ENCODE measurements at regions not wholly inside any gene's neighbourhood (a gene's known extent, or its start where the extent isn't known, plus 50 kb on each side); places are given as distances from the start of the nearest gene placed in this dataset.

DNA sequence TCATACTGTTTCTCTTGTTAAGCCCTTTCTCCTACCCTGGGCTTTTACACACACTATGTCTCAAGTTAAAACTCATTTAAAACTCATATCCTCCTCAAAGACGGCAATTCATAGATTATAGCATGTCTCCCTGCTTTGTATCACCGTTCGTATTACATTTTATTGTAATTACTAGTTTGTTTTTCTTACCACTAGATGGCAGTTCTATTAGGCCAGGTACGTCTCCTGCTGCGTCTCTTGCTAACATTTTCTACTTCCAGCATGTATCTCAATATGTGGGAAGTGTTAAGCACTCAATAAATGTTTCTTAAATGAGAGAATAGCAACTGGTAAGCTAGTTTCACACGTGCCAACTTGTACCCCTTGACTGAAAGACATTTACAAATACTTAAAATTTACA, 450.3 kb upstream of the PCDH7 start:
- FAIRE-seq: no peak

DNA sequence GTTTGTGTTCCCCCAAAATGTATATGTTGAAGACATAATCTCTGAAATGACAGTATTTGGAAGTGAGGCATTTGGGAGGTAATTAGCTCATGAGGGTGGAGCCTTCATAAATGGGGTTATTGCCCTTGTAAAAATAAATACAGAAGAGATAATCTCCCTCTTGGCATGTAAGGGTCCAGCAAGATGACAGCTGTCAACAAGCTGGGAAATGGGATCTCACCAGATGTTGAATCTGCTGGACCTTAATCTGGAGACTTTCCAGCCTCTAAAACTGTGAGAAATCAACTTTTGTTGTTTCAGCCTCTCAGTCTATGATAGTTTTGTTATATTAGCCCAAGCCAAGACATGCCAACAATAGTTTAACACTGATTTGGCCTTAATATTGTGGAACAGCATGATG, 438.2 kb upstream of the PCDH7 start:
- no peak for DNase-seq (ENCODE audit: insufficient read length, low spot score)
- no peak for FAIRE-seq

More for the DNA sequence above, 450.3 kb upstream of the PCDH7 start:
- no peak for DNase-seq (ENCODE audit: insufficient read length, low spot score)

DNA sequence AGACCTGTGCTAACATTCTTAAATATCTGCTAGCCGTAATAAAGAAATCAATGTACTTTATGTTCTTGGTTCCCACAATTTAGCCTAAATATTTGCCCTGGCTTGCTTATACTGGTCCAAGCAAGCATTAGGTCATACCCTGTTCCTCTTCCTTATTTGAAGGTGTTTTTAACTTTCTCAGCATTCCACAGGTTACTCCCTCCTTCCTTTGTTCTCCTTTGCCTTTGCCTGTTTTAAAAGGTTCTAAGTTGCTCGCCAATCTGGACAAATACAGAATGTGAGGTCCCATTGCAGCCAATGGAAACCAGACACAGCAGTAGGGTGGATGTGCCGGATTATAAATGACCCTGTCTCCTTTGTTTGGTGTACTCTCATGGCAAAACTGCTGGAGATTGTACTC, 436.8 kb upstream of the PCDH7 start:
- no peak for FAIRE-seq
- no peak for DNase-seq (ENCODE audit: insufficient read length, low spot score)

DNA sequence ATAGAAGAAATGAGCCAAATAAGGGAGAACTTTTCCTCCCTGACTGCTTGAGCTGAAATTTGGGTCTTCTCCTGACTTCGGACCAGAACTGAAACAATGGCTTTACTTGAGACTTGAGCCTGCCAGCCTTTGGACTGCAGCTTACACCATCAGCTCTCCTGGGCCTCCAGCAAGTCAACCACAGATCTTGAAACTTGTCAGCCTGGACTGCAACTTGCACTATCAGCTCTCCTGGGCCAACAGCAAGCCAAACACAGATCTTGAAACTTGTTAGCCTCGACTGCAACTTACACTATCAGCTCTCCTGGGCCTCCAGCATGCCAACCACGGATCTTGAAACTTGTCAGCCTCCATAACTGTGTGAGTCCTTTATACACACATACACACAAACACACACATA, 425.9 kb upstream of the PCDH7 start:
- no peak for FAIRE-seq

DNA sequence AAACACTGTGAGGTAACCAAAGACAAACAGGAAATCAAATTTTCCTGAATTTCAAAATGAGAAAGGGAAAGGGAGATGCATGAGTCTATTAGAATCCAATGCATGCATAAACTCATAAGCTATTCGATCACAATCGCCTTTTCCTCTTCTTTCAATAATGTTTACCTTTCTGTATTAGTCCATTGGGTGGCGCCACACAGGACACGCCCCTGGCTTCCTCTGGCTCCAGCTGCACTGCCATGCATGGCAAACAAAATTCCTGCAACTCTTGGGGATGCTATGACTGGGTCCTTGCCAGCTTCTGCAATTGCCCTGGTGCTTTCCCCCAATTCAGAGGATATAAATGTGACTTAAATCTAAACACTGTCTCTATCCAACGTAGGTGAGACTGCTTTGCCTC, 424.5 kb upstream of the PCDH7 start:
- no peak for DNase-seq (ENCODE audit: insufficient read length, low spot score)
- FAIRE-seq: no peak

More for the DNA sequence above, 425.9 kb upstream of the PCDH7 start:
- no peak for DNase-seq (ENCODE audit: insufficient read length, low spot score)

DNA sequence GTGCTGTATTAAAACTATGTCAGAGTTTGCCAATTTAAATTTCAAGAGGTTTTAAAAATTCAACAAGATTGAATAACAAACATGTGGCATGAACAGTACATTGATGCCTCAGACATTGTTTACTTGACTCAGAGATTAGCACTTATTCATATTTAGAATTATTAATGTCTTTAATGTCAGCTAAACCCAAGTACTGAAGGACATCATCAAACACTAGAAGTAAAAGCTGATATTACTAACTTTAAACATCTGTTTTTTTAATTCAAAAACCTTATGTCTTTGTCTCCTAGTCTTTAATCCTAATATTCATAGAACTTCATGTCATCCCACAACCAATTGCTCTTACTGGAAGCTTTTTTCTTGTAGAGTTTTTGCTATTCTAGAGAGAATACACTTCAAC, 406.2 kb upstream of the PCDH7 start:
- FAIRE-seq (no peak), DNase-seq (ENCODE audit: insufficient read length, low spot score) (no peak)

DNA sequence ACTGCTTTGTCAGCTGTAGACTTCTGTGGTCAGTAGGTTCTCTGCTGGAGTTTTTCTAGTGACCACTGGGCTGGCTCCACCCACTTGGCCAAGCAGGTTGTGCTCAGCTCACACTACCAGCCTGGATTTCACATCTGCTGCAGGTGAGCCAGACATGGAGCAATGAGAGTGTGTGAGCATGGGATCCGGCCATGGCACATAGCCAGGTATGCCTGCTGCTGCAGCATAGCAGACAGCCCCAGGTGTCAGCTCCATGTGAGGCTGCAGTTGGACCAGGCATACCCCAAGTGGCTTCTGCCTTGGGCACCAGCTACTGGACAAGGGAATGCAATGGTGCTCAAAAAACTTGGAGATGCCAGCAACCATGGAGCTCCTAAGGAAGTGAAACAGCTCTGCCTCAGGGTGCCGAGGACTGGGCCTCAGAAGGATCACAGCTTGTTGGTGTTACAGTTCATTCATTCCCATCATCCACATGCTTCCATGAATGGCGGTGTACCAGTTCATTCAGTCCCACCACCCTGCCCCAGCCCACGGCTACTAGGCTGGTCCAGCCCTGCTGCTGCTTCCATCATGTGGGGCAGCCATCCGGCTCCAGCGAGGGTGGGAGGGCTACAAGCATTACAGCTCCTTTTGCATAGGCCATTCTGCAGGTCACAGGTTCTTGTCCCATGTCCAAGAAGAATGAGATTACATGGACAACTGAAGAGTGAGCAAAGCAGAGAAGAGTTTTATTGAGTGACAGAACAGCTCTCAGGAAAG, 389.1 kb upstream of the PCDH7 start:
- DNase-seq (ENCODE audit: insufficient read length, low spot score) (no peak), FAIRE-seq (no peak)

DNA sequence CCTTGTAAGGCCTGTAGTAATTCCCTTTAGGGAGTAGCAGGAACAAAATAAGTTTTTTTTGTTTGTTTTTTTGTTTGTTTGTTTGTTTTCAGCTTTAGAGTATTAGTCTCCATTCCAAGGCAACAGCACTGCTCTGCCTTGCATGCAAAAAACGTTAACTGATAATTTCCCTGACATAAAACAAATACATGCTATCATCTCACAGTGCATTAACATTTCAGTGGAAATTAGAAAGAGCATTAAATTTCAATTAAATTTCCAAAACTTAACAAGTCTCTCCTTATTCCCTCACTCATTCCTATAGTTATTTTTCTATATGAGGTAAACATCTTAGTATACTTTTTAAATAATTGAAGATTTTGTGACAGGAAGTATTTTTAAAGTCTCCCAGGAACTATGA, 378.4 kb upstream of the PCDH7 start:
- DNase-seq (ENCODE audit: insufficient read length, low spot score): no peak
- no peak for FAIRE-seq

DNA sequence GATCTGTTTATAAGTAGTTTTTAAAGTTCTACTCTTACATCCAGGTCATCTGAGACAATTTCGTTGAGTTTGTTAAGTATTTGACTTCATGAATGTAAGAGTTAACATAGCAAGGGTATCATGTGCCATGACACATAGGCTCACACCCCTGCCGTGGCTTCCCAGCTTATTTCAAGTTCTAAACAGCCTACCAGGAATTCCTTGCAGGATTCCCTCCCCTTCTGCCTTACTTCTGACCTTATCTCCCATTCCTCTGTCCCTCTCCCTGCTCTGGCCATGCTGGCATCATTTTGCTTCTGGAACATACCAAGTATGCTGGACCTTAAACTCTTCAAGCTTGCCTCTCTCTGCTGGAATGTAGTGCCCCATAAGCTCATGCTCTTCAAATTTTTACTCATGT, 369.9 kb upstream of the PCDH7 start:
- FAIRE-seq (no peak), DNase-seq (ENCODE audit: insufficient read length, low spot score) (no peak)

DNA sequence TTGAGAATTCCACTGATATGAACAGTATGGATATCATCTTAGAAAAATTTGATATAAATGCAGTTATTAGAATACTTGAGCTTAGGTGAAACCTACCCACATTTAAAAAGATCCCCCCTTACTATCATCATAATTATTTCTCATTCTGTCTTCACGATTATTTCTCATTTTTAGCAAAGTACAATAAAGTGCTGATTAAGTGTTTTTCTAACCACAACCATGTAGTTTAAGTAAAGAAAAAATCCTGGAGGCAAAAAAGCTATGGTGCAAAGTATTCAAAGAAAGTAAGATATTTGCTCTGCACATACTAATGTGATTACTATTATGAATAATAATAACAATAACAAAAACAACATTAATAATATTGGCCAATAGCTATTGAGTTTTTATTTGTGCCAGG, 365.6 kb upstream of the PCDH7 start:
- DNase-seq (ENCODE audit: insufficient read length, low spot score) (no peak), FAIRE-seq (no peak)

DNA sequence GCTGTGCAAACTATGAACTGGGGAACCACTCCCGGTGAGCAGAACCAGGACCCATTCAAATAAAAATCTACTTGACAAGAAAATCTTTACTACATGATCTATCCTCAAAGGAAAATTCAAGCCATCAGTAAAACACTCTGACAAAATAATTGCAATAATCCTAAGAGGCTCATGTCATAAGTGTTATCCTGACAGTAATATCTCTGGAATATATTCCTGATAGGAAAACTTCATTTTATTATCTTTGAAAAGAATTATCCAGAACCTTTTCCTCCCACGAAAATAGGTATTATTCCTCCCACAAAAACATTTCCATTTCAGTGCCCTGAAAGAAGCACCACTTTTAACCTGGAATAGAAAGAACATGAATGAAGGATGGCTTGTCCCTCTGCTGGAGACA, 357.7 kb upstream of the PCDH7 start:
- FAIRE-seq: no peak
- no peak for DNase-seq (ENCODE audit: insufficient read length, low spot score)

DNA sequence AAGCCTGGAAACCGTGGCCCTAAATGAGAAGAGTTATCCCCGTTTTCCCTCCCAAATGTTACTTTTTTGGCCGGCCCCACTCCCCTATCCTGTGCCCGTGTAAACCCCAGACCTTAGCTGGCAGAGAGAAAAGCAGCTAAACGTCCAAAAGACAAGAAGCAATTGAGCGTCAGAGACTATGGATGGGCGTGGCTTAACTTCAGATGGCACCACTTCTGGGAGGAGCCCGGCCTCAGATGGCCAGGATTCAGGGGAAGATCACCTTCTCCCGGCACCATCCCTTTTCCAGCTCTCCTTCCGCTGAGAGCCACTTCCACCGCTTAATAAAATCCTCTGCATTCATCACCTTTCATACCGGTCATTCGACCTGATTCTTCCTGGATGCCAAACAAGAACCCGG, 350.1 kb upstream of the PCDH7 start:
- DNase-seq (ENCODE audit: insufficient read length, low spot score): no peak
- no peak for FAIRE-seq

DNA sequence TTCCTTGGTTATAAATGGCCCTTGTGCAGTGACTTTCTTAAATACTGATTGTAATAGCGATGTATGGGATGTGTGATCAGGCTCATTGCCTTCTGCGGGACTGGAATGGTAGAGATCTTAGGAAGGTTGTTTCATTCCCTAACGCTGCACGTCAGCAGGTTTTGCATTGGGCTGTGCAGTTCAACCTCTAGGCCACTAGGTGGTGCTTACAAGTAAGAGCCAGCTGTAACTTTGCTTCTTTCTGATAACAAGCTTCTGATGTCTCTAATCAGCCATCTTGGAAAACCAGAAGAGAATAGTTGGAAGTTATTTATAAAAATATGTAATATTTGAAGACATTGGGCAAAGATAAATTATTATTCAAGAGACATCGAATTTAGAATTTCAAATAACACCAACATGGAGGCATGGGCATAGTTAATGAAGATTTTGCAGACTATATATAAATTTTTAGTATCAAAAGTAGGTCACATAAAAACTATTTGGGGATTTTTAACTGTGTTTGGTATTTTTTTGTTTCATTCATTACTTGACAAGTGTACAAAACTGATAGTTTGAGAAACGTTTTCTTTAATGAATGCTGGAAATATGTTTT, 339.7 kb upstream of the PCDH7 start:
- DNase-seq (ENCODE audit: insufficient read length, low spot score) (no peak), FAIRE-seq (no peak)

DNA sequence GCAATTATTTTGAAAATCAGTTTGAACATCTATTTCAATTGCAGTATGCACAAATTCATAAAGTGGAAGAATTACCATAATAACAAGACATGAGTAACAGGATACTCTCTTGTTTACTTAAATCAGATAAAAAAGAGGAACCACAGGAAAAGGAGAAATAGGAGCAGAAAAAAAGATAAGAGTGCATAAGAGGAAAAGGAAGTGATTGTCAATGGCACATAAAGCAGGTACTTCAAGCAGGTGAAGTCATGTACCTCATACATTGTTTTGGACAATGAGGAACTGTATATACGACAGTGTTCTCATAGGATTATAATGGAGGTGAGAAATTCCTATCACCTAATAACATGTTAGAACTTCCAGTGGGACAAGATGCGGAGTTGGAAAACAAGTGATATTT, 334.5 kb upstream of the PCDH7 start:
- FAIRE-seq (no peak), DNase-seq (ENCODE audit: insufficient read length, low spot score) (no peak)

DNA sequence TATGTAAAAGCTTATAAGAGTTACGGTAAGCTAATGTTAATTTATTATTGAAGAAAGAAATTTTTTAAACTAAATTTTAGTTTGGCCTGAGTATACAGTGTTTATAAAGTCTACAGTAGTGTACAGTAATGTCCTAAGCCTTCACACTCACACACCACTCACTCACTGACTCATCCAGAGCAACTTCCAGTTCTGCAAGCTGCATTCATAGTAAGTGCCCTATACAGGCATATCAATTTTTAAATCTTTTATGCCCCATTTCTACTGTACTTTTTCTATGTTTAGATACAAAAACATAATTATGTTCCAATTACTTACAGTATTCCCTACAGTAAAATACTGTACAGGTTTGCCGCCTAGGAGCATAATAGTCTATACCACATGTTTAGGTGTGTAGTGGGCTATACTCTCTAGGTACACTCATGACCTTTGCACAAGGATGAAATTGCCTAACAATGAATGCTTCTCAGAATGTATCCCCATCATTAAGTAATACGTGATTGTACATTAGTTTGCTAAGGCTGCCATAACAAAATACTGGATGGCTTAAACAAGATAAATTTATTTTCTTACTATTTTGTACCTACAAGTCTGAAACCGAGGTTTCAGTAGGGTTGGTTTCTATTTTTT, 333.8 kb upstream of the PCDH7 start:
- DNase-seq (ENCODE audit: insufficient read length, low spot score): no peak
- FAIRE-seq: no peak

DNA sequence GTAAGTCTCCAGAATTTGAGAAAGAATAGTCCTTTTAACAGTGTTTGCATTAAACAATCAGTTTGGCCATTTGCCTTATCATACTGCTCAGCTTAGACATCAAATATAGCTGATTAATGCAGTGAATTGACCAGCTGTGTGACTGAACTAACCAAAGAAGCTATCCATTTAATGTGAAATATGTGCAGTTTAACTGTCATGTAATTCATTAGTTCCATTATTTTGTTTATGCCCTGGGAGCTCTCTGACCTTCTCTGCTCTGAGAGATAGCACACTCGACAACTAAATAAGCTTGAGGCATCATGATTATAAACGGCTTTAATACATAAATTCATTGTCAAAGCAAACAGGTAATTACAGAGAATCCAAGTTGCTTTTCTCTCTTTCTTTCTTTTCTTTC, 324.3 kb upstream of the PCDH7 start:
- no peak for DNase-seq (ENCODE audit: insufficient read length, low spot score)

DNA sequence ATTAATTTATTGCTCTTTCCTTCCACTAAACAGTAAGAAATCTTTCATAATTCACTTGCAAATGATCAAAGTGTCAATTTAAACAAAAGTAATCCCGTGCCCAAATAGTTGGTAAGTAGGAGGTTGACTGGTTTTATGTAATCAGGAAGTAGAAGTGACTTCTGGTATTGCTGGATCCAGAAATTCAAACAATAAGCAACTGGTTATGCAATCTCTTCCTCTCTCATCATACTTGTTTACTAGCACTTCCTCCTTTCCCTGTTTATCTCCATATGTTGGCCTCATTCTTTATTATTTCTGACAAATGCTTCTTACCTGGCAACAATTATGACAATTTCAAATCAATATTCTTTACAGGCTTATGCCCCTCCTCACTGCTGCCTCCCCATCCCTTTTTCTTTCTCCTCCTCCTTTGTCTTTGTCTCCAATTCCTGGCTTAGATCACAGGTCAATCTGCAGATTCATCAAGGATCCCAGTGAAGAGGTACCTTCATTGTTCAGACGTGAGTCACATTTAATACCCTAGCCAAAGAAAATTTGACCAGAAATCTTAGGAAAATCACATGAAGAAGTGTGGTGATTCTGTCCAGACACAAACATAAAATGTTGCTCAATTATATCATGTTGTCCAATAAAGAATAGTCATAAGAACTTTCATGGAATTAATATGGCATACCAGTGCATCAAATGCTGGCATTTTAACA, 323.2 kb upstream of the PCDH7 start:
- DNase-seq (ENCODE audit: insufficient read length, low spot score): no peak
- FAIRE-seq: no peak

More for the DNA sequence above, 324.3 kb upstream of the PCDH7 start:
- FAIRE-seq: no peak

DNA sequence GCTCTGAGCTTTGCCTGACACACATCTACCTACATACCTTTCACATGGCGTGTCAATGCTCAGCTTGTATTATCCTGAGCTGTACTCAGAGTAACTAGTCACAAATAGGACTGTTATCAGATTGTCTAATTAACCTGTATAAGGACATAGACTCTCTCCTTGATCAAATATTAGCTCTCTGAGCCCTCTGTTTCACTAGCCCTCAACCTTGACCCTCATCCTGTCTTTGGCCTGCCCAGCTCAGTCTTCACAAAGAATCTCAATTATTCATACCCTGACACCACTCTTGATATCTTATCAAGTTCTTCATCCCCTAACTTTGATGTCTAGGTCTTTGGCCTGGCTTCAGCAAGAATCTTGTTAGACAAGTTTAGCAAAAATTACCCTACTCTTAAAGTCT, 320.7 kb upstream of the PCDH7 start:
- FAIRE-seq: no peak
- no peak for DNase-seq (ENCODE audit: insufficient read length, low spot score)

DNA sequence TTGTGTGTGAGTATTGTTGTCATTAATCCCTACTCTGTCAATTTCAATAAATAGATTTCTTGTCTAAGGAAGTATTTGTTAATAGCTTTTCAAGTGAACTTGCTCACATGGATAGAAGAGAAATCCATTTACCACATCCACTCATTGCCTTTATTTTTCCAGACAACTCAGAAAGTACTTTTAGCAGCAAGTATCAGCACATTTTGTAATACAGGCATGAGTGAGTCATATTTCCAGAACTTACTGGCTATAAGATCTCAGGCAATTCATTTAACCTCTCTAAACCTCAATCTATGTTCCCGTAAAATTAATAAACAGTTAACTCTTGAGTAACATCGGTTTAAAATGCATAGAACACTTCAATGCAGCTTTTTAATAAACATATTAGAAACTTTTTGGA, 317.9 kb upstream of the PCDH7 start:
- no peak for DNase-seq (ENCODE audit: insufficient read length, low spot score)
- FAIRE-seq: no peak

DNA sequence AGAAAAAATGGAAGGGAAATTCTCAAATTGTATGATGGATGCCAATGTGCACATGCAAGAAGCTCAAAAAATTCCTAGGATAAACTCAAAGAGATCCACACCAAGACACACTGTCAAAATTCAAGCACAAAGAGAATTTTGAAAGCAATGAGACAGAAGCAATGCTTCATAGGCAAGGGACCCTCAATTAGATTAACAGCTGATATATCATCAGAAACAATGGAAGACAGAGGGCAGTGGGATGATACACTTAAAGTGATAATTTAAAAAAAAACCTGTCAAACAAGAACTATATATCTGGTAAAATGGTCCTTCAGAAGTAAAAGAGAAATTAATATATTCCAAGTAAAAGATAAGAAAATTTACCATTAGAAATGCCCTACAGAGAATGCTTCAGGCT, 306.3 kb upstream of the PCDH7 start:
- FAIRE-seq: no peak

DNA sequence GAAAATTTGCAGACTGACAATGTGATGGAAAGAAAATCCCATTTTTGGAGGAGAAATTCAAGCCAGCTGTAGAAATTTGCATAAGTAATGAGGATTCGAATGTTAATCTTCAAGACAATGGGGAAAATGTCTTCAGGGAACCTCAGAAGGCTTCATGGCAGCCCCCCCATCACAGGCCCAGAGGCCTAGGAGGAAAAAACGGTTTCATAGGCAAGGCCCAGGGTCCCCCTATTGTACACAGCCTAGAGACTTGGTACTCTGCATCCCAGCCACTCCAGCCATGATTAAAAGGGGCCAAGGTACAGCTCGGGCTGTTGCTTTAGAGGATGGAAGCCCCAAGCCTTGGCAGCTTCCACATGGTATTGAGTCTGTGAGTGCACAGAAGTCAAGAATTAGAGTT, 303.6 kb upstream of the PCDH7 start:
- DNase-seq (ENCODE audit: insufficient read length, low spot score): no peak
- FAIRE-seq: no peak

More for the DNA sequence above, 306.3 kb upstream of the PCDH7 start:
- DNase-seq (ENCODE audit: insufficient read length, low spot score): no peak

DNA sequence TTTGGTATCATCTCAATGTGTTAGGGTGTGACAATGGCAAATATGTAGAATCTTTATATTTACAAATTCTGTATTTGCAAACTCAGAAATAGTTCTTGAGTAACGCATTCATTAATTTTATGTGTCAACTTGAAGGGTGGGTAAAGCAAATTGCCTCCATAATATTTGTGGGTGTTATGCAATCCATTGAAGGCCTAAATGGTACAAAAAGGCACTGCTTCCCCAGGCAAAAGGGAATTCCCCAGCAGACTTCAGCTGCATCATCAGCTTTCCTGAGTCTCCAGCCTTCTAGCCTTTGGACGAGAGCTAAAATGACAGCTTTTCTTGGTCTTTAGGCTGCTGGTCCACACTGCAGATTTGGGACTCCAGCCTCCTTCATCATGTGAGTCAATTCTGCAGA, 292.2 kb upstream of the PCDH7 start:
- FAIRE-seq: no peak

More for the DNA sequence above, 292.2 kb upstream of the PCDH7 start:
- no peak for DNase-seq (ENCODE audit: insufficient read length, low spot score)

All from GM19239 (cell line).